ENCODE measurements at regions not wholly inside any gene's neighbourhood (a gene's known extent, or its start where the extent isn't known, plus 50 kb on each side); places are given as distances from the start of the nearest gene placed in this dataset.

DNA sequence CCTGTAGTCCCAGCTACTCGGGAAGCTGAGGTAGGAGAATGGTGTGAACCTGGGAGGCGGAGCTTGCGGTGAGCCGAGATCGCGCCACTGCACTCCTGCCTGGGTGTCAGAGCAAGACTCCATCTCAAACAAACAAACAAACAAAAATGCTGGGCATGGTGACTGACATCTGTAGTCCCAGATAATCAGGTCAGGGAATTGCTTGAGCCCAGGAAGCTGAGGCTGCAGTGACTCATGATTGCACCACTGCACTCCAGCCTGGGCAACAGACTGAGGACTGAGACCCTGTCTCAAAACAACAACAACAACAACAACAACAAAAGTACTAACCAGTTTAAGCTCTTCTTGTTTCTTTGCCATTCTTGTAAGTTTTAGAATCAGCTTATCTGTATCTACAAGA, 383.0 kb upstream of the PMFBP1 start:
- TF ChIP-seq, protein P1, sequence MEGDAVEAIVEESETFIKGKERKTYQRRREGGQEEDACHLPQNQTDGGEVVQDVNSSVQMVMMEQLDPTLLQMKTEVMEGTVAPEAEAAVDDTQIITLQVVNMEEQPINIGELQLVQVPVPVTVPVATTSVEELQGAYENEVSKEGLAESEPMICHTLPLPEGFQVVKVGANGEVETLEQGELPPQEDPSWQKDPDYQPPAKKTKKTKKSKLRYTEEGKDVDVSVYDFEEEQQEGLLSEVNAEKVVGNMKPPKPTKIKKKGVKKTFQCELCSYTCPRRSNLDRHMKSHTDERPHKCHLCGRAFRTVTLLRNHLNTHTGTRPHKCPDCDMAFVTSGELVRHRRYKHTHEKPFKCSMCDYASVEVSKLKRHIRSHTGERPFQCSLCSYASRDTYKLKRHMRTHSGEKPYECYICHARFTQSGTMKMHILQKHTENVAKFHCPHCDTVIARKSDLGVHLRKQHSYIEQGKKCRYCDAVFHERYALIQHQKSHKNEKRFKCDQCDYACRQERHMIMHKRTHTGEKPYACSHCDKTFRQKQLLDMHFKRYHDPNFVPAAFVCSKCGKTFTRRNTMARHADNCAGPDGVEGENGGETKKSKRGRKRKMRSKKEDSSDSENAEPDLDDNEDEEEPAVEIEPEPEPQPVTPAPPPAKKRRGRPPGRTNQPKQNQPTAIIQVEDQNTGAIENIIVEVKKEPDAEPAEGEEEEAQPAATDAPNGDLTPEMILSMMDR (tag by site-specific recombination; IDR thresholded peaks at IDR 0.05), result no peak
- no peak for TF ChIP-seq ZNF501 (tag by site-specific recombination; IDR thresholded peaks at IDR 0.05)
